Activated naive CD4-positive, alpha-beta T cell treated with Interleukin-2 at 50 U/mL for 16 hours (primary cell): ENCODE measurements at regions not wholly inside any gene's neighbourhood (a gene's known extent, or its start where the extent isn't known, plus 50 kb on each side); places are given as distances from the start of the nearest gene placed in this dataset.
"Not testable (repeated sequence)": the region's sequence is repeated elsewhere in the genome, so short reads cannot be mapped to it uniquely, and the experiment has no call there.

Experiments used
- DNase-seq: peaks from one replicate; pipeline ENCODE4 v3.0.0-alpha.2; 2020

DNA sequence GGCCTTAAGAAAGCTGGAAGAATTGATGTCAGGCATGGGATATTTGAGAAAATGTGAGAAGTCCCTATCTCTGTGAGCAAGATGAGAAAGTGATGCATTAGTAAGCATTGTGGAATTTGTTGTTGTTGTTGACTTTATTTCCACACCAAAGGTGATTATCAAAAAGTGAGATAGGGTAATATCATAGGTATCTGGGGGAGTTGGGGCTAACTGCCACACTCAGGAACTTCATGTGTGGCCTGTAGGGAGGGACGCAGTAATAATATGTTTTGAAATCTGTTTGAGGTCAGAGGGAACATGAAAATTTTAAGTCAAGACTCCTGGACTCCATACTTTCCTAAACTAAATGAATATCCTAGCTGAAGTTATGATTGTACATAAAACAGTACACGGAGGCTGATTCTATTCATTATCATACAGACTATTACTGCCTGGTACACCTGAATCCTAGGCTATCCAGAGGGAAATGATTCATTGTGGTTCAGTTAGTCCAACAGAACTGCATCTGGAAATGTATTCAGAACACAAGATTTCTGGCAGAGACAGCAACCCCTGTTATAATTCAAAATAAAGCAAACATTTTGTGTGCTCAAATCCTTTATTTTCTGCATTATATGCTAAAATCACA lies 304.8 kb downstream of the CPS1 start:
- DNase-seq, result no peak

DNA sequence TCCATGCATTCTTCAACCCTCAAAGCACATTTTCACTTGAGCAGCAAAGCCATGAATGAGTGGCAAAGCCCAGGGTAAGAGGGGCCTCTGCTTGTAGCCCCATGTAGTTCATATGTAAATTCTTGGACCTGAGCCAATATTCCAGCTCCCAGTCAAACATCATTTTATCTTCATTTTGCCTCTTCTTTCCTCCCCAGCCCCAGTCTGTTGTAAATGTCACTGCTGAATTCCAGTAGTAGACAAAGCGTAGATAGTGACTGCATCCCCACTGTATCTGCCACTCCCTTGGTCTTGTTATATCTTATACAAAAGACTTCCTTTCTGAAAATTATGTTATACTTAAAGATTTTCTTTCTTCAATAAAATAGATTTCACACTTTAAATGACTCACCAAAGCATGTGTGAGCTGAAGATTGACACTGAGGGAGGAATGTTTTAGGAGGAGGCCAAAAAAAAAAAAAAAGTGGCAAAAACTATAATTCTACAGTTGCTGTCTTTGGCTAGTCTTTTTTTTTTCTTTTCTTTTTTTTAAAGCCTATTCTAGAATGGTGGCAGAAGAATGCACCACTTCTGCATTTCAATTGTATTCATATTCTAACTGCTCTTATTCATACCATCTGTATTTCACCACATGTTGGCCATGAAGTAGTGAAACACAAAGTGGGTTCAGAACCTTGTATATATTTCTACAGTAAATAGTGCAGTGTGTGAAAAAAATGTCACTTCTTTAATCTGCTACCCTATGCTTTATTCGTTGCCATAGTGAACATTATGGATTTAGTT lies 306.1 kb downstream of the CPS1 start:
- no peak for DNase-seq

DNA sequence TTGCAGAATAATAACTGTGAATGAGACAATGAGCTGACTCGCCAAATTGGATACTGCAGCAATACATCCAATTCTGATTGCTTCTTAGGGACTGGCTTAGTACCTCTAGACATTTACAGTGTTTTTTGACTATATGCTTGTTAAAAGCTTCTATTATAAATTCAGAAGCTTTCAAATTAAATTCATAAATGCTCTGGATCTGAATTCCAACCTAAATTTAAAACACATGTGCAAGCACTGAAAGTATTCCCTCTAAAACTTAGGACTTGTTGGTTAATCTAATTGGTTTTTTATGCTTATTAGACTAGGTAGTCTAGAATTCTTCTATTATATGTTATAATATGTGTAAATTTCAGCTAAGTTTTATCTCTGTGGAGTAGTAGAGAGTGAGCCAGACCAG lies 306.9 kb downstream of the CPS1 start:
- DNase-seq, result no peak

DNA sequence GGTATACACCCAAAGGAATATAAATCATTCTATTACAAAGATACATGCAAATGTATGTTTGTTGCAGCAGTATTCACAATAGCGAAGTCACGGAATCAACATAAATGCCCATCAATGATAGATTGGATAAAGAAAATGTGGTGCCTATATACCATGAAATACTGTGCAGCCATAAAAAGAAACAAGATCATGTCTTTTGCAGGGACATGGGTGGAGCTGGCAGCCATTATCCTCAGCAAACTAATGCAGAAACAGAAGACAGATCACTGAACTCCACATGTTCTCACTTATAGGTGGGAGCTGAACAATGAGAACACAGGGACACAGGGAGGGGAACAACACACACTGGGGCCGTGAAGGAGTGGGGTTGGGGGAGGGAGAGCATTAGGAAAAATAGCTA lies 315.2 kb downstream of the CPS1 start:
- DNase-seq, result not testable (repeated sequence)

DNA sequence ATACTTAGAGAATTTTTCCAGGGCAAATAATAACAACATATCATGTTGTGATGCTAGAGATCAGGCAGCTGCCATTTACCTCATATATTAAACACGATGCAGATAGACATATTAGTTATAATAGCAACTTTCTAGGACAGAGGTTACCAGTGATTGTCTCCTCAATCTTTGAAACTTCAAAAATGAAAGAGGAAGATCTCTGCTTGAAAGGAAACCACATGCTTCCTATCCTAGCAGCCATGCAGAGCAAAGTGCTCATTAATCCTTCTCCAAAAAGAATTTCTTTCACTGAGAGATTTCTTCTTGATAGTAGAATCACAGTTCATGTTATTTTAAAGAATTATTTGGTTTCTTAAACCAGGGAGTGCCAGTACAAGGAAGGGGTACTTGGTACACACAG lies 317.2 kb downstream of the CPS1 start:
- DNase-seq, result no peak

DNA sequence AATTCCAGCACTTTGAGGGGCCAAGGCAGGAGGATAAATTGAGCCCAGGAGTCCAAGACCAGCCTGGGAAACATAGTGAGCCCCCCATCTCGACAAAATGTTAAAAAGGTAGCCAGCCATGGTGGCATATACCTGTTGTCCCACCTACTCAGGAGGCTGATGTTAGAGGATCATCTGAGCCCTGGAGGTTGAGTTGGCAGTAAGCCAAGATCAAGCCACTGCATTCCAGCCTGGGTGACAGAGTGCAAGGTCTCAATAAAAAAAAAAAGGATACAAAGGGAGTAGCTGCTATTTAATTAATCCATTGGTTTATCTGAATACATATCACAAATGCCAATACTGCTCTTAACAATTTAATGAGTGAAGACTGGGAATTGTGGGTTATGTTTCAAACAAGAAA lies 327.8 kb downstream of the CPS1 start:
- DNase-seq, result no peak

DNA sequence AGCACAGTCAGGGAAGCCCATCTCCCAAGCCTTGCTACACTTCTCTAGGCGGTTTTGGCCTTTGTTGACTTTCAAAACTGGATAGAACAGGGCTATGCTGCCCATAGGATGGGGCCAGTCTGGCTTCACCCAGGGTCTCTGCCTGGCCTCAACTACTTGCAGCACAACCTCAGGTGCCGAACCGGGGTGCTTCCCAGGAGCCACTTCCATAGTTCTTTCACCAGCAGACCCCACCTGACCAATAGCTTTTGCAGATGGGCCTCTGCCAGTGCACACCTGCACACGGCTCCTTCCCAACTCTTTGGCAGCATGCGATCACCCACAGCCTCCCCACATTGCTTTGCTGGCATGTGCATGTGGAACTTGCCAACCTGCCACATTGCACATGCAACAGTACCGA lies 331.6 kb downstream of the CPS1 start:
- DNase-seq, result no peak

DNA sequence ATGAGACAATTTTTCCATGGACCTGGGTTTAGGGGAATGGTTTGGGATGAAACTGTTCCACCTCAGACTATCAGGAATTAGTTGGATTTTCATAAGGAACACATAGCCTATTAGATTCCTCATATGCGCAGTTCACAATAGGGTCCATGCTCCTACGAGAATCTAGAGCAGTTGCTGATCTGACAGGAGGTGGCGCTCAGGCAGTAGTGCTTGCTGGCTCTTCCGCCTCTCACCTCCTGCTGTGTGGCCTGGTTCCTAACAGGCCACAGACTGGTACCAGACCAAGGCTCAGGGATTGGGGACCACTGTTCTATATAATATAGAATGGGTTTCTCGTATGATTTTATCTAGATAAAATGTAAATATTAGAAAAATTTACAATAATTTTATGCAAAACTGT lies 338.7 kb downstream of the CPS1 start:
- no peak for DNase-seq

DNA sequence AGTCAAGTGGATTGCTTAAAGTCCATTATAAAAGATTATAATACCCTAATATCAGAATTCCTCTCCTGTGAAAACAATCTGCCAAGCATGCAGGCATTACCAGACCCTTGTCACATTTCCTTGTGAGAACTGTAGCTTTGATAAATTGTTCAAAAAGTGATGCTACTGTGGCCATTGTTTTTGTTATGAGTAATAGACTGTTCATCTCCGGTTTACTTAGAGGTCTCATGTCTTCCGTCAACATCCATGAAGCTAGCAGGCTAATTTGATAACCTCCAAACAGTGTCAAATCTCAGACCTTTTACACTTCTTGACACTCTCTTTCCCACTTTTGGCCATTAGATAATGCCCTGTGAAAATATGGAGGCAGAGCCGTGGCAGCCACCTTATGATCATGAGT lies 342.7 kb downstream of the CPS1 start:
- no peak for DNase-seq

DNA sequence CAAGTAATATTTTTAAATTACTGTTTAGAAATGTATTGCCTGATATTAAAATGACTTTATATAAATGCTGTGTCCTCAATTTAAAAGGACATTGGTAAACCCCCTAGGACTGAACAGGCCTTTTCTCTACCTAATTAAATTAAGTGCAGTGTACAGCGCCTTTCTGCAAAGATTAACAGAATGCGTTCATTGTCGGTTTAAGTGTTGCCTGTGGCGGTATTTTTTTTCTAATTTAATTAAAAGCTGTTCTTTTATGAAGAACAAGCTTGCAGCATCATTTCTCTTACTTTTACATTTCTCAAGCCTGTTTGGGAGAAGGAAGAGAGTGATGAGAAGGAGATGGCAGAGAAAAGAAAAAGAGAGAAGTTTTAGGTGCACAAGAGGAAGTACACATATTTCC lies 344.9 kb downstream of the CPS1 start:
- DNase-seq, result no peak

DNA sequence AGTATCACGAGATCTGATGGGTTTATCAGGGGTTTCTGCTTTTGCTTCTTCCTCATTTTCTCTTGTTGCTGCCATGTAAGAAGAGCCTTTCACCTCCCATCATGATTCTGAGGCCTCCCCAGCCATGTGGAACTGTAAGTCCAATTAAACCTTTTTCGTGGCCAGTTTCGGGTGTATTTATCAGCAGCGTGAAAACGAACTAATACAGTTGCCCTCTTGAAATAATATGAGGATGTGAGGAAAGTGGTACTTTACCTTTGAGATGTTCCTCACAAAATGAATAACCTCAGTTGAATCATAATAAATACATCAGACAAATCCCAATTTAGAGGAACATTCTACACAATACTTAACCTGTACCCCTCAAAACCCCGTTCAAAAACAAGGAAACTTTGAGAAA lies 356.4 kb downstream of the CPS1 start:
- DNase-seq, result no peak

DNA sequence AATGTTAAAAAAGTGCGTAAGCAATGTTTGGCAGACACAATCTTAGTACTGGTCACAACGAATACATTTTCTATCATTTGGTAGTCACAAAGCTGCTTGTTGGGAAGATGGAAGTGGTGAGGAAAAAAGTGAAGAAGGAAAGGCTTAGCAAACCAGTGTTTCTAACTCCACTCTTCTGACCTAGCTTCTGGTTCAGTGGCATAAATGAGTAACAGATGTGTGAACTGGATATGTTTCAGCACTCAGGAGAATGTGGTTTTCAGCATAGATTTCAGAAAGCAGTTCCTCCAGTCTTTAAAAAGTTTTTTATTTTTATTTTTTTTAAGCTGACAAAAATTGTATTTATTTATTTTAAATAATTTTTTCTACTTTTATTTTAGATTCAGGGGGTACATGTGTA lies 357.1 kb downstream of the CPS1 start:
- no peak for DNase-seq

DNA sequence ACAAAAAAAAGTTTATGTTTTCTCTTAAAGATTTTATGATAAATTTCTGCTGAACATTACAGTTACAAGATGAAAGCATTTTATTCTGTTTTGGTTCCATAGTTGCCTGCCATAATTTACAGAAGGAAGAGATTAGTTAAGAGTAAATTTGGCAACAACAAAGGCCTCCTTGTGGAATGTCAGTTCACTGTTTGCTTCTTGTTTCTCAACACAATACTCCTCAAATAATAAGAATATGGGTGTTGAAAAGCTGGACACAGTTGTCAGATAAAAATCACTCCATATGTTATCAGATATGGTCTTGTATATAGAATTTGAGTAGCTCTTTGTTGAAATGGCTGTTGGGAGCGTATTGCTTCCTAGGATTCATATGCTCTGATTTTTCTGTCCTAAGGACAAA lies 359.5 kb downstream of the CPS1 start:
- no peak for DNase-seq

DNA sequence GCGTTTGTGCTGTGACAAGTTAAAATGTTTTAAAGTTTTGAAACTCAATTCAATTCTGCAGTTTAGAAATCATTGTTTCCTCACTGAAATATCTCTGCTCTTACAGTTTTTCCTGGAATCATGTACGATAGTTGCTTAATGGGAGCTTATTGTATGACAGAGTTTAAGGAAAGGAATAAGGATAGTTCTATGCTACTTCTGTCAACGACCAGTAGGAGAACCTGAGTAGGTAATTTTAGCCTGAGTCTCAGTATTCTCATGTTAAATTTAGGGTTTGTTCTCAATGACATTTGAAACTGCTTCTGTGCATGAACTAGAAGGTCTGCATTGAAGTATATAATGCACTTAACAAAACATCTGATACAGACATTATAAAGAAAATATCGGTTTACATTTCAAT lies 361.1 kb downstream of the CPS1 start:
- no peak for DNase-seq

DNA sequence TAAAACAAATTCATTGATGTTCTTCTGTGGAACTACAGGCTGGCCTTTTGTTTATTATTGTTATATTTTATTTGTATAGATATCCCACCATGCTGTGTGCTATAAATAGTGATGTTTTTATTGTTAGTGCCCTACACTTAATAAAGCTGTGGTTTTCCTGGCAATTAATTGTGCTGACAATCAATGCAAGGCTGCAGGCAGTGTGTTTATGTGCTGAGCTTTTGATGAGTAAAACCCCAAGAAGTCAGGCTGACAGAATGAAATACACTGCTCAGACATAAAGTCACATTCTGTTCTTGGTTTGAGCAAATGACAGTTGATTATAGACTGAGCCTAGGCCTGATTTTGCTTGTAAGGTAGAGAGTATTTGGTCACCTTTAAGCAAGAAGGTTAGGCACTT lies 362.7 kb downstream of the CPS1 start:
- no peak for DNase-seq

DNA sequence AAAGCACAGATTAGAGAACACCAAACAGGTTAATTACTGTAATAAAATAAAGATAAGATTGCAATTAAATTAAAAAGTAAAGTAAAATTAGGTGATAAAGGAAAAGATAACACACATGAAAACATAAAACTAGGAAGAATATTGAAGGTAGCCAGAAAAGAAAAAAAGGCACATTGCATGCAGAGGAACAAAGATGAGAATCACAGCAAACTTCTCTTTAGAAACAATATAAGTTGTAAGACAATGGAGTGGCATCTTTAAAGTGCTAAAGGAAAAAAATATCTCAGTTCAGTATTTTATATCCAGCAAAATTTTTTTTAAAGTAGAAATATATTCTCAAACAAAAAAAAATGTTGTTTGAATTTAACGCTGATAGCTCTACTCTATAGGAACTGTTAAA lies 366.0 kb downstream of the CPS1 start:
- DNase-seq, result no peak

DNA sequence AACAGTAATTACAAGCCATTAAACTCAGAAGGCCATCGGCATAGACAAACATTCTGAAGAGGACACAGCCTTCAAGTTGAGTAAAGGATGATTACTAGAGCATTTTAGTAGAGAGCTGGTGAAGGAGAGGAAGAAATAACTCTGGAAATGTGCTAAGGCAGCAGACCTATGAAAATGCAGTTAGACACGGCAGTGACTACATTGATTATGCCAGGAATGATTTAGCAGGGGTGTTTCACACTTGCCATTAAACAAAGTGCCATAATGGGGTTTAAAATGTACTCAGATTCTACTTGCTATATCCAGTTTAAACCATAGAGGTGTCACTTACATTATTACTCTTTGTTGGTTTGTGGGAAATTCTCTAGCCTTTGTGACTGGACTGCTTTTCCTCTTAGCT lies 372.3 kb downstream of the CPS1 start:
- DNase-seq, result no peak

DNA sequence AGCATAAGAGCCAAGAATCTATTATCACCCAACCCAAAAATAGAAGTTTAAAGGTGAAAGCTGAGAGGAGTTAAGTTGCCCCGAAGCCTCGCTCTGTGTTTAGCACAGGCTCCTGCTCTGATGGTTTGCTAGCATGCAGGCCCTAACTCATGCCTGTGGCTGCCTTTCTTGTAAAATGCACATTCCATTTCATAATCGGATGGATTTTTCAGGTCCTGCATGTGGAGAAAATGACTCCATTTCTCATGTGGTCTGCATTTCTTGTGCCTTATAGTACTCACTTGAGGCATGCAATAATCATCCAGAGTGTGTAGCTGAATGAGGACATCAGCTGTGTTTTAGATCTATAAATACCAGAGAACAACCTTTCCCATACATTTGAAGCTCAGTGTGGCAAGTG lies 381.8 kb downstream of the CPS1 start:
- no peak for DNase-seq

DNA sequence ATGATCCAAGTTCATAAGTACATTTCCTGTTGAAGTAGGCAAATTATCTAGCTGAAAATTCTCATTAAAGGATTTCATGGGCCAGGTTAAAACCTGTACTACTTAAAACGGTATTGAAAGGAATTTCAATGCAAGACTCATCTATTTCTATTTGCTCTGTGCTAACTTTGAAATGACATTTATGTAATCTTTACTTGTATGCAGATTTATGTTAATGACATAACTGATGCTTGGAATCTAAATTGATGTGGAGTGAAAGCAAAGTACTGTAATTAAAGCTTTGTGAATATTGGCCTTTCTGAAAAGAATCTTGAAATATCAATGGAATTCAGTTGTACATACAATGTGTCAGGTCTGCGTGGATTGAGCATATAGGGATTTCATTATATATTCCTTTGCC lies 390.0 kb downstream of the CPS1 start:
- no peak for DNase-seq

DNA sequence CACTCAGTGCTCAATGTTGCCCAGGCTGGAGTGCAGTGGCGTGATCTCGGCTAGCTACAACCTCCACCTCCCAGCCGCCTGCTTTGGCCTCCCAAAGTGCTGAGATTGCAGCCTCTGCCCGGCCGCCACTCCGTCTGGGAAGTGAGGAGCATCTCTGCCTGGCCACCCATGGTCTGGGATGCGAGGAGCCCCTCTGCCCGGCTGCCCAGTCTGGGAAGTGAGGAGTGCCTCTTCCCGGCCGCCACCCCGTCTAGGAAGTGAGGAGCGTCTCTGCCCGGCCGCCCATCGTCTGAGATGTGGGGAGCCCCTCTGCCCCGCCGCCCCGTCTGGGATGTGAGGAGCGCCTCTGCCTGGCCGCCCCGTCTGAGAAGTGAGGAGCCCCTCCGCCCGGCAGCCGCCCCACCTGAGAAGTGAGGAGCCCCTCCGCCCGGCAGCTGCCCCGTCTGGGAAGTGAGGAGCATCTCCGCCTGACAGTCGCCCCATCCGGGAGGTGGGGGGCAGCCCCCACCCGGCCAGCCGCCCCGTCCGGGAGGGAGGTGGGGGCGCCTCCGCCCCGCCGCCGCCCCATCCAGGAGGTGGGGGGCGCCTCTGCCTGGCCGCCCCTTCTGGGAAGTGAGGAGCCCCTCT lies 394.1 kb downstream of the CPS1 start:
- not testable (repeated sequence) for DNase-seq

DNA sequence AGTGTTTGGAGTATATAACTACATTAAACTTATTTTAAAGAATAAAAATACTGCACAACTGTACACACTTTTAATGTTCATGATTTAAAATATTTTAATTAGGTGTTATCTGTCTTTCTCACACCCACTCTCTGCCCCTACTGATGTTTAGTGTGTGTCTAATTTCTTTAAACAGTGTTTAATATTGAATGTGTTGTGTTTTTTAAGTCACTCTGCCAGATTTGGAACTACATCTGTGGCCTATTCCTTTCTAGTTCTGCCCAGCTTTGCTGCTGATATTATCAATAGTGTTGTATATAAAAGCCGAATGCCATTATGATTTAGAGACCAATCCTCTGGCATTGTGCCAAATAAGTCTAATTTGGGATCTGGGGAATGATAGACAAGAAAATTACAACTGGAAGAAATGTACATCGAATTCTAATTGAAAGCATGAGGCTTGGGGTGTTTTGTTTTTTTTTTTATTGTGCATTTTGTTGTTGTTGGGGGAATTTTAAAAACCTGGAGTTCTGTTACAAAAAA lies 398.0 kb downstream of the CPS1 start:
- DNase-seq, result no peak

DNA sequence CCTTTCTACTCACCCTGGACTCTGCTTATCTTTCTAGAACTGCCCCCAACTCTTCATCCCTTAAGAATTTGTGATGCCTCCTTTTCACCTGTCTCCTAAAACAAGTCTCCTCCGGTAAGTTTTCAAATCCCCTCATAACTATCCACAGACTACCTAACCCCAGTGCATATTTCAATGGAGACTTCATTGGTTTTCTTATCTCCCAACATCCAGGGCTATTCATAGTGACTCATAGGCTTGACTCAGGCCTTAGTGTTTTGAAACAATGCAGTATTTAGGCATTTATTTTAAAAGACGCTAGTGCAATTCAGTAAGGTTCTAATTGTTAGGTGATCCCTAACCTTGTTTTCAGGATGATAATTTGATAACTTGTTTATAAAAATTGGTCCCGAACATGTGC lies 399.2 kb downstream of the CPS1 start:
- DNase-seq, result no peak

DNA sequence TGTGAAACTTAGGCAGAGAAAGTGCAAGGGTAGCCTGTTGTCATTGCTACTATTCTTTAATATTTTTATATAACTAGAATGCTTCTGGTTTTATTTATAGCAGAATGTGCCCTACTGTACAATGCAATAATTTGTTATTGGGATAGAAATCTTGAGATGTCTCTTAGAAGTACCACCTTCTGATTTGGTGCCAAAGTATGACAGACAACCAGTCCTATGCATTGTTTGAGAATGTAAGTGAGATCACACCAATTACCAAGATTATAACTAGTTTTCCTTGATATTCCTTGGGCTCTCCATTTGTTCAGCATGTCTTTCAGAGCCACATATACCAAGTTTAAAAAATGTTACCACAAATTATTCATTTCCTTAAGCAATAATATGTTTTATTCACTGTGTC lies 399.7 kb downstream of the CPS1 start:
- DNase-seq, result no peak

DNA sequence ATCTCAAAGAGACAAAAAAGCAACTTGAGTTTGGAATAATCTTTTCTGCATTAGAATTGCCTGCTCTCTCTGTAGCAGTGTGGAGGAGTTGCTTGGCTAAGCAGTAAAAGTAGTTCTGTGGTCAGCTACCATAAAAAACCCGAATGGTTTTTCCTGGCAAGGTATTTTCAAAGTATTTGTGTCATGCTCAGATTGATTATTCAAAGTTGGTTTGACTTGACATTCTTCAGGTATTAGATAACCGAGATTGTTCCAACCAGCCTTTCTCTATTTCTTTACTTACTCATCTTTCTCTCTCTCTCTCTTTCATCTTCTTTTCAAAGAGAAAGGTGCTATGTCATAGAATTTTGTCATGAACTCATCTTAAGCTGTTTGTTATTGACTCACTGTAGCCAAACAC lies 404.9 kb downstream of the CPS1 start:
- no peak for DNase-seq
